Astrocyte (in vitro differentiated cells and primary cell): ENCODE measurements at regions not wholly inside any gene's neighbourhood (a gene's known extent, or its start where the extent isn't known, plus 50 kb on each side); places are given as distances from the start of the nearest gene placed in this dataset.

Experiments used
- CTCF ChIP-seq: IDR thresholded peaks from 2 replicates; pipeline ENCODE4 v1.5.1; 2011; ENCODE audit warnings: low read depth, mild to moderate bottlenecking, inconsistent platforms, low read length, moderate library complexity; ENCODE audit not compliant: insufficient read depth
- EZH2 ChIP-seq: IDR thresholded peaks from 2 replicates; pipeline ENCODE4 v1.6.1; 2012; ENCODE audit warnings: mild to moderate bottlenecking, low read length, inconsistent platforms; ENCODE audit not compliant: insufficient read depth

- TF ChIP-seq CTCF: no peak
- no peak for TF ChIP-seq EZH2
Measured at GRCh38 chrX:131762802-131763234, 218.9 kb downstream of the OR13H1 start.
